ENCODE measurements at regions not wholly inside any gene's neighbourhood (a gene's known extent, or its start where the extent isn't known, plus 50 kb on each side); places are given as distances from the start of the nearest gene placed in this dataset.
"Not testable (repeated sequence)": the region's sequence is repeated elsewhere in the genome, so short reads cannot be mapped to it uniquely, and the experiment has no call there.

DNA sequence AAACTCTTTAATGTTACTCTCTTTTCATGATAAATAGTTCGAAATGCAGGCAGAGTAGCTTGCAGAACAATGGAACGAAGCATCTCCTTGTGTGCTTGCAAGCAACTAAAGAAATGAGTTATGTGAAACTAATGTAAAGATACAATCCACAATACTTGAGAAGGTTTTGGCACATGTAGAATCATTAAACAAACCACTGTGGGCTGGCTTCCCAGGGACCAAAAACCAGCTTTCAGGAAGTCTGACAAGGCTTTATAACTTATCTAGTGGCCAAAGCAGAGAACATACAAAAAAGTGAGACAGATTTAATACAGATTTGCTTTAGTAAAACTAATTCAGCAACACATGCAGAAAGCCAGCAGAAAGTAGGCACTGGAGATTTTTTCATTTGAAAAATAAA lies 1673.8 kb upstream of the AGA start:
- DNase-seq (ENCODE audit: low read depth): no peak

DNA sequence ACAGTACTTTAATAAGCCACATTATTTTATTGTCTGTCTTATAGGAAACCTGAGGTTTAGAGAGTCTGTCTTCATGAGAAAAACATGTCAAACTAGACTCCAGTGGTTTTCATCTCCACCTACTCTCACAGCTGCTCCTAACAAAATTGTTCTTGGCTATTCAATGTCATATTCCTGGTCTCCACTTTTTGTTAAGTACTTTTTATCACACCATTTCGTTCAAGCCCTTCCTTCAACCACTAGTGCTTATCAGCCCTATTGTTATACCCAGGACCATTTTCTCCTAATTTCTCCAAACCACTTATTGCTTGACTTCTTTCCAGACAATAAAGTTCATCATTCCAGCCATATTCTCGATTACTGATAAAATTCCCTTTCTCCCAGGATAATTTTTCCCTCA lies 1674.3 kb upstream of the AGA start:
- no peak for DNase-seq (ENCODE audit: low read depth)

DNA sequence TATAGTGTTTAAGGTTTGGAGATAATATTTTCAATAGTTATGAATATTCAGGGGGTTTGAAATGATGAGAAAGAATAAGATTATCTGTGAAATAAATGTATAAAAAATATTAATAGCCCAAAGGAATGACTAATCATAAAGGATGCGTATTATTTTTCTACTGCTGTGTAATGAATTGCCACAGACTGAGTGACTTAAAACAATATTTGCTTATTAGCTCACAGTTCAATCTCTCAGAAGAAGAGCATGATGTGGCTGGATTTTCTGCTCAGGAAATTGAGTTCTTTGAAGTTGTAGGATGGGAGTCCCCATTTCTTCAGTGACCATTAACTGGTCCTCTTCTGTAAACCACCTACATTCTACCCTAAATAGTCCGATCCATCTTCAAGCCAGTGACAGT lies 1680.8 kb upstream of the AGA start:
- DNase-seq (ENCODE audit: low read depth): no peak

DNA sequence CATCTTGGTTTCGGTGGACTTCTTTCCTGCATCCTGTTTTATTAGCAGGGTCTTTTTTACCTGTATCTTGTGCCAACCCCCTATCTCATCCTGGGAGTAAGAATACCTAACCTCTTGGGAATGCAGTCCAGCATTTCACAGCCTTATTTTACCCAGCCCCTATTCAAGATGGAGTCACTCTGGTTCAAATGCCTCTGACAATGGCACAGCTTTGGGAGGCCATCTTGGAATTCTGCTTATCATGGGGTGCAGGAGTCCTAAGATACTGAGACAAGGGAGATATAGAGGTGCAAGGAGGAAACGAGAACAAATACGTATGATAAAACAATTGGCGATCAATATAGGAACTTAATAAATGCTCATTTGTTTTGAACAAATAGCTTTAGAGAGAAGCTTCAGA lies 1682.2 kb upstream of the AGA start:
- no peak for DNase-seq (ENCODE audit: low read depth)

DNA sequence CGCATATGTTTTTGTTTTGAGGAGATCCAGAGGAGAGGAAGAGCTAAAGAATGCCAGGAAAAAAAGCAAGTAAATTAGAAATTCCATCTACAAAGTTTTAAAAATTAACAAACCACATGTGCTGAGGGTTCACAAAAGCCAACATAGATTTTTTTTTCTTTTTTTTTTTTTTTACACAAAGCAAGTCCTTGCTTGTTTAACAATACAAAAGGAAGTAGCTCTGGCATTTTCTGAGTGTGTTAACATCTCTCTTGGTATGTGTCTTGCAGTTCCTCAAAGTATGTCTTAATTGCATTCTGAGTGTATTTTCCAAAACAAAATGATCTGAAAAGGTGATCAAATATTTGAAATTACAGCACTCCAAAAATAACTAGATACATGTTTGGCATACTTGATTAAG lies 1682.7 kb upstream of the AGA start:
- no peak for DNase-seq (ENCODE audit: low read depth)

DNA sequence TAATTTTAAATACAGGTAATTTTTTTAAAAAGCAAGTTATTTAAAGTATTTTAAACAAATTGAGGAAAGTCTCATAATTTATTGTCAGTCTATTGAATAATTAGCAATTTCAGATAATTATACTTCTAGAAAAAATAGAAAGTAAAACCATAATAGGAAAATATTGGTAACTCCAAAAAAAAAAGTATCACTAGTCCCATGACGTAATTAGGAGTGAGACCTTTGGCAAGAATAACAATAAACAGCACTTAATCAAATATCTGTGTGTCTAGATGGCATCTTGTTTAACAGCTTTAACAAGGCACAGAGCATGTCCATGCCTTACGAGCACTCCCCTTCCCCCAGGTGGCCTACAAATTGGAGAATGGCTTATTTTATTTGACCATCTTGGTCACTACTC lies 1683.6 kb upstream of the AGA start:
- DNase-seq (ENCODE audit: low read depth): no peak

DNA sequence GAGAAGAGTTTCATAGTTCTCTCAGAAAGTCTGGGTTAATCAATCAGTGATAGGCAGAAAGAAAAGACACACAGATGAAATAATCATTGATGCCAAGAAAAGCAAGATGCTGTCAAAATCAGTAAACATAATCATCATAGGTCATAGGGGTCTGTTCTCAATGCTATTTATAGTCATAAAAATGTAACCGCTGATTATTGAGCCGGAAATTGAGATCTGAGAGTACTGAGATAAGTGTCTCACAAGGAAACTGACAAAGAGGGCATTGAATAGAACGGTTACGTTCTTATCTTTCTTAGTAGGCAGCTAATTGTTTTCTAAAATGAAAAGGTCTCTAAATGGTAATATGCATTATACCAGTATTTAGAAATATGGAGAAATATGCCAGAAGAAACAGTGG lies 1686.1 kb upstream of the AGA start:
- no peak for DNase-seq (ENCODE audit: low read depth)

DNA sequence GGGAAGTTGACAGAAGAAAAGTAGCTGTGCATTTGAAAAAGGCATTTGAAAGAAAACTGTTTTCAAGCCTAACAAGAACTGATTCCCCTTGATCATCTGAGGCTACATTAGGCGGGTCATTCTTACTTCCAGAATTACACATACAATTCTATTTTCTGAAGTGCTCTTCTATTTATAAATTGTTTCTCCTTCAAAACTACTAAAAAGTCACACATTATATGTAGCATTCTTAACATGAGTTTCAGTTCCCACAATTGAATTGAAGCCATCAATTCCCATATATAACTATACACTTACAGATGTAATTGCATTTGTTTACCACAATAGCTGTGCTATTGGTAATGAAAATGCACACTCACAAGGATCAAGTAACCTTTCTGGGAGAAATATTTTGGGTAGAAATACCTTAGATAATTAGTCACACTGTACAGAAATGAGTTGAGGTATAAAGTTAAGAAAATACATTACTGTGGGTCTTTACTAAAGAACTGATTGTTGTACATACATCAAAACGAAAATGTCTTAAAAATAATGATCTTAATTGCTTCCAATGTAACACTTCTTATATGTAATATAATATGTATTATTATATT lies 1688.0 kb upstream of the AGA start:
- no peak for DNase-seq (ENCODE audit: low read depth)

DNA sequence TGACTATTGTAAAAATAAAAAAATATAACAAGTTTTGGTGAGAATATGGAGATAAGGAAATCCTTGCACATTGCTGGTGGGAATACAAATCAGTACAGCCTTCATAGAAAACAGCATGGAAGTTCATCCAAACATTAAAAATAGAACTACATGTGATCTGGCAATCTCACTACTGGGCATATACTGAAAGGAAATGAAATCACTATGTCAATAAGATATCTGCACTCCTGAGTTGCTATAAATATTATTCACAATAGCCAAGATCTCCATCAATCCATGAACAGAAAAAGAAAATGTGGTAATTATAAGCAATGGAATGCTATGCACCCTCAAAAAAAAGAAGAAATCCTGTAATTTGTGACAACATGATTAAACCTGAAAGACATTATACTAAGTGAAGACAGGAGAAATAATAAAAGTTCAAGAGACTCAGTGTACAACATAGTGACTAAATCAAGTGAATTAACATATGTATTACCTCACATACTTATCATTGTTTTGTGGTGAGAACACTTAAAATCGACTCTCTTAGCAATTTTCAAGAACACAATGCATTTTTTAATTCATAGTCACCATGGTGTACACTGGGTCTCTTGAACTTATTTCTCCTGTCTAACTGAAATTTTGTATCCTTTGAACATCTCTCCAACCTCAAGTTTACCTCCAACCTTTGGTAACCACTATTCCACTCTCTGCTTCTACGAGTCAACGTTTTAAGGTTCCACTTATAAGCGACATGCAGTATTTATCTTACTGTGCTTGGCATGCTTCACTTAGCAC lies 1703.7 kb upstream of the AGA start:
- DNase-seq (ENCODE audit: low read depth): no peak

DNA sequence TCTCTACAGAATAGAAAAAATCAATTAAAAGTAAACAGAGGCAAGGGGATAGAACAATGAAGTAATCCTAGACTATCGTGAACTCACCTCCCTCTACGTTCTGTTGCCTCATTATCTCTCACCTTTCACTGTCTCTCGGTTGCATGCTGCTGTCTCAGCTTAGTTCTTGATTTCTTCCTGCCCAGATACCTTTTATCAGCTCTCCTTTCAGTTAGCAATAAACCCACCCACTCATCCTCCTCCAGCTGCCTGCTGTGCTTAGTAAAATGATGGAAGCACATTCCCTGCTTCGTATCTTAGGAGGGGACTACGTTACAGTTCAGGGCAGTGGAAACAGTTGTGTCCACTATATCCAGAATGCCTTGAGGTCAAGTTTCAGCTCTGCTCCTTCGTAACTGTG lies 1709.5 kb upstream of the AGA start:
- no peak for DNase-seq (ENCODE audit: low read depth)

DNA sequence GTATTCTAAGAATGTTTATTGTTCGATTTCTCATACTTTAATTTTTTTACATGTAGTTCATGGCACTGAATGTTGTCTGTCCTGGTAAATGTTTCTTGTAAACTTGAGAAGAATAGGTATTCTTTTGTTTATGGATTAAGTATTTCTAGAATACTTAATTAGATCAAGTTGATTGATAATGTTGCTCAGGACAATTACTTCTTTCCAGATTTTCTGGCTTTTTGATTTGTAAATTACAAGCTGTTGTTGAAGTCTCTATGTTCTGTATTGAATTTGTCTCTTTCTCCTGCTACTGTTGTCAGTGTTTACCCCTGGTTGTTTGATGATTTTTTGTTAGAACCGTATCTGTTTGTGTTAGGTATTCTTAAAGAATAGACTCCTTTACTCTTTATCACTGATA lies 1720.9 kb upstream of the AGA start:
- DNase-seq (ENCODE audit: low read depth): no peak

DNA sequence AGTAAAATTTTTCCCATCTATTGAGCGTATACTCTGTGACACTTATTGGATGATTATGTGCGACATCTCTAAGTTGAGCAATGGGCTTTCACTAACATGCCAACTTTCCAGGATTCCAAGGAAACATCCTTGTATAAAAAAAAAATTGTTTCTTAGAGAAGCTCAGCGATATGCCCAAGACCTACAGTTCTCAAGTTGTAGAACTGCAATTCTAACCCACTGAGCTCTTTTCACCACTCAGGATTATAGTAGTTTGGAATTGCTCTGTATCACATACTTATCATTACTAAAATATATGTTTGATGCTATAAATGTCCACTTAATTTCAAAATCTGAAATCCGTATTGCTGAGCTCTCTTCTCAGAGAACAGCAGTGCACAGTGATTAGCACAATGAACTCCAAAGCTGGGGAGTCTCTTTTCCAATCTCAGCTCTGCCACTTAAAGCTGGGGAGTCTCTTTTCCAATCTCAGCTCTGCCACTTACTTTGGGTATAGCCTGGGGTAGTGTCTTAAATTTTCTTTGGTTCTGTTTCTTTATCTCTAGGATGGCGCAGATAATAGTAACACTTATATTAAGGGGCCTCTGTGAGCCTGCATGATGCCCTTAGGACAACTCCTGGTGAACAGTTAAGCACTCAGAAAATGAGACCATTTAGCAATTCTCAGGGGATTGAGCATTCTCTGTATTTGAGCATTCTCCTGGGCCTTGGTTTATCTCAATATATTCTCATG lies 1722.2 kb upstream of the AGA start:
- DNase-seq (ENCODE audit: low read depth): no peak

DNA sequence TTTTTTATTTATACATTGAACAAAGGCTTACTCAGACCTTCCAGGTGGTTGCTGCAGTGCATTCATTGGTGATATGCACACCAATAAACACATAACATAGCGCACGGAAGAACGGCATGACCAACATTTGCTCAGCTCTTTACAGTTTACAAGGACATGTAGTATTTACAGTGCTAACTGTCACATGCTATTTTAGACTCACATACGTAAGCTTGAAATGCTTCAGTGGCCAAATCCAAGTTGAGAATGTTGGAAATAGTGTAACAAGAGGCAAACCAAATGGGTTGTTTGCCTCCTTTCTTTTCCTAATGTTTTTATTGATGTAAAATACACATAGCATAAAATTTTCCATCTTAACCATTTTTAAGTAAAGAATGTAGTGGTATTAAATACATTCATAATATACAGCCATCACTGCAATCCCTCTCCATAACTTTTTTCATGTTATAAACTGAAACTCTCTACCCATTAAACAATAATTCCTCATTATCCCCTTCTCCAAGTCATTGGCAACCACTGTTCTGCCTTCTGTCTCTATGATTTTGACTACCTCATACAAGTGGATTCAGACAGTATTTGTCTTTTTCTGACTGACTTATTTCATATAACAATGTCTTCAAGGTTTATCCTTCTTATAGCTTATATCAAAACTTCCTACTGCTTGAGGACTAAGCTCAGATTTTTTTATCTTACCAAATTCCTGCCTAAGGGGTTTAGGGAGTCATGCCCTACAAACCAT lies 1722.9 kb upstream of the AGA start:
- DNase-seq (ENCODE audit: low read depth): no peak

DNA sequence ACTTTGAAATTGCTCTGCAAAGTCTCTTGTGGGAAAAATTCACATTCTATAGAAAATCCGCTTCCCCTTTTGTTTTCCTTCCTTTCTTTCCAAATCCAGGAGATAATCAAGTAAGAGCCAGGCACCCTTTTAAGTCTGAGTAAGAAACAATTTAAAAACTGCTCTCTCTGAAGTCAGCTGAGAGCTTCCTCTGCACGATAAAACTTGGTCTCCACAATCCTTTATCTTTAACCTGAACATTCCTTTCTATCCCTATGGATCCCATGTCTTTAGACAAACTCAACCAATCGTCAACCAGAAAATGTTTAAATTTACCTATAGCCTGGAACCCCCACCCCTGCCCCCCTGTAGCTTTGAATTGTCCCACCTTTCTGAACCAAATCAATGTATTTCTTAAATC lies 1723.6 kb upstream of the AGA start:
- DNase-seq (ENCODE audit: low read depth): no peak

DNA sequence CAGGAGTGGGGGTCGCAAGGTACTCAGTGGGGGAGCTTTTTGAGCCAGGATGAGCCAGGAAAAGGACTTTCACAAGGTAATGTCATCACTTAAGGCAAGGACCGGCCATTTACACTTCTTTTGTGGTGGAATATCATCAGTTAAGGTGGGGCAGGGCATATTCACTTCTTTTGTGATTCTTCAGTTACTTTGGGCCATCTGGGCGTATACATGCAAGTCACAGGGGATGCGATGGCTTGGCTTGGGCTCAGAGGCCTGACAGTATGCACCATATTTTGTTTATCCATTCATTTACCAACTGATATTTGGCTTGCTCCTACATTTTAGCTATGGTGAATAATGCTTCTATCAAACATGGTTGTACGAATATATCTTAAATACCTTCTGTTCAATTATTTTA lies 1728.1 kb upstream of the AGA start:
- DNase-seq (ENCODE audit: low read depth): not testable (repeated sequence)

DNA sequence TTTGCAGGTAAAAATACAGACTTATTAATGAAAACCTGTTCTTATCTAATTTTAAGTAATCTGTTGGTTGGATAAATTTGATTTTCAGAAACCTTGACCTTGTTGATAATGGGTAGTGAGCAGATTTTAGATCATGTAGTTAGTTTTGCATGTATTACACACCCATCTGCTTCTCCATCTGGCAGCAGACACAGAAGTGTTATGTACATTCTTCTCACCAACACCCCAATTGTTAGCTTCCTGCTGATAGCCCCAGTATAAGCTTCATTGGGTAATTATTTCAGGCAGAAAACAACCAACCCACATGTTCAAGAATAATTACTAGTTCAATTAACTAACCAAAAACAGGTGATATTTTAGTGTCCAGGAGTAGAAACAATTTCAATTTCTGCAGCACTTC lies 1740.5 kb upstream of the AGA start:
- no peak for DNase-seq (ENCODE audit: low read depth)

DNA sequence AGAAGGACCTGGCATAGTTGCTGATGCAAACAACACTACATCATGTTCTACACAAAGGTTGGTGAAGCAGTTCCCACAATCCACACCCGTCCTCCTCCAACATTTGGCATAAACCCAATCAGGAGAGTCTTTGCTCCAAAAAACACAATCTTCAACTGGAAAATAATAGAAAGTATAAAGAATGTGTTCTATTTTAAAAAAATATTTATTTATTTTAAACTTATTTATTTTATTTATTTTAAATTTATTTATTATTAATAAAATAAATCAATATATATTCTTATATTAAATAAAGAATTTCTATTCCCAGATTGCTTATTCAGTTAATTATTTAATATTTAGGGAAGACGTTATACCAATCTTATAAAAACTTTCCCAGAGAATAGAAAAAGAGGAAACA lies 1753.7 kb upstream of the AGA start:
- DNase-seq (ENCODE audit: low read depth): no peak

DNA sequence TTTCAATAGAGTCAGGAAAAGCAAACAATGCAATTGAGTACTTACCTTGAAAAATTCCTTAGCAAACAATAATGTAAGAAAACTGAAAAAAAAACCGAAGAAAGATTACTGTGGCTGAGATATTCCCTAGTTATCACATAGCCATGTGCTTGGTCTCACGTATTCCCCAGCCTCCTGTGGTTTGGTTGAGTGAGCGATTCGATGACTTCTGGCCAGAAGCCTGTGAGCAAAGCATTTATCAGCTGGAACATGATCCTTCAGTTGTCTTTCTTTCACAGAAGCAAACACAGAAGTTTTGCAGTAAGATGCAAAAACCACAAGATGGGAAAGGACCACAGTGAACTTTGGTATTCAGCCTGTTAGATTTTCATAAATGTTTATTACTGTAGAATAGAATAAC lies 1754.3 kb upstream of the AGA start:
- DNase-seq (ENCODE audit: low read depth): peak; percentile 8

DNA sequence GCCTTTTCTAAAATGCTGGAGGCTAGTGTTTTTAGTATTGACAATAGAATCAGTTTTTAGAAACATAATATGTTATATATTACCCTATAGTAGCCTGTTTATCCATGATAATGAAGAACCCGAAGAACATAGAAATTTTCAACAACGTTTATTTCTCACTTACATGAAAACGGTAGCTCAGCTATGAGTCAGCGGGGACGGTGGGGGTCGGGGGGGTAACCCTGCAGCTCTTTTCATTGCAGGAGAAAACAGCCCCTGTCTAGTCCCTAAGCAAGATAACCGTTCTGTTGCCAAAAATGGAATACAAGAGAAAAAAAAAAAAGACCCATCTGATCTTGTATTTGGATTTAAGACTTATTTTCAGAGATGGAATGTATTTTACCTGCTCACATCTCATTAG lies 1758.4 kb upstream of the AGA start:
- no peak for DNase-seq (ENCODE audit: low read depth)

DNA sequence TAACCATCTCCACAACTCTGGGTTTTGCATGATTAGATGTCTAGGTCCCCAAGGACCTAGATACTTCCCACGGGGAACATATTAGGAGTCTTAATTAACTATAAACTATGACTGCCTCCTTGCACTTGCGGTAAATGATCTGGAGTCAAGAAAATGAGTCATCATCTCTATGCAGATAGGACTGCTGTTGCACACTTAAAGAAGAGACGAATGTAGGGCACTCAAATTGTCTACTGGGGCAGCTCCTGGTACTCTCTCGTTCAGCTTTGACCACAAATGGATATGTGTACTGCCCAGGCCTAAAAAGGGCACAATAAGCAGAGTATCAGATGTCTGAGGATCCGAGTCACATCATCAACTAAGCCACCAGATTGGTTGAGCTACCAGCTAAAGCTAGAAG lies 1783.4 kb upstream of the AGA start:
- DNase-seq (ENCODE audit: low read depth): peak; percentile 9

DNA sequence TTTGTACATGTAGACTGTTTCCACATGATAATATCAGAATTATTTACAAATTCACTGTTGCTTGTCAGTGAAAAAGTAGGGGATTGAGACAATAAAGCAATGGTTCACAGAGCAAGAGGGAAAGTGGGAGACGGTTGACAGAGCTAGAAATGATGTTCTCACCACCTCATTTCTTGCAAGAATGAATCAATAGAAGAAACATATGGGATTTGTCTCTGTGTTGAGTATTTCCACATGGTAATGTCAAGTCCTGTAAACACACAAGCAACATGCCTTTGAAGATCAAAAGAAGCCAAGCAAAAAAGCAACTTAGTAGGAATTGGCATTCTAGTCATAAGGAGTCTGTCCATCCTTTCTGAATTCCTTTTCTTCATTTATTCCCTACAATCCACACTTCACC lies 1806.6 kb upstream of the AGA start:
- no peak for DNase-seq (ENCODE audit: low read depth)

DNA sequence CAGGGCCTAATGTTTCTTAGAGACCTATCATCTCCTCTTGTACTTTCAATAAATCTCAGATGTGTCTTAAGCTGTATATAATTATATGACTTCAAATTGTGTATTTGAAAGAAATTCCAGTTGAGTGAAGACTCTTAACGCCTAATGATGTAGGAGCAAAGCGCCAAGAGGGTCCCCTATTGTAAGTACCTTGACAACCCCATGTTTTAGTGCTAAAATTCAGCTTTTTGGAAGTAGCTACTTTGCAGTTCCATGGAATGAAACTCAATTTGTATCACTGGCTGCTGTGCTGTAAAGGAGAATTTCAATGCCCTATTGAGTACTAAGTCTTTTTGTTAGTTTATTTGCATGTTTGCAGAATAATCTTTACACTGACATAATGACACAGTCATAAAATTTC lies 1826.6 kb upstream of the AGA start:
- no peak for DNase-seq (ENCODE audit: low read depth)

DNA sequence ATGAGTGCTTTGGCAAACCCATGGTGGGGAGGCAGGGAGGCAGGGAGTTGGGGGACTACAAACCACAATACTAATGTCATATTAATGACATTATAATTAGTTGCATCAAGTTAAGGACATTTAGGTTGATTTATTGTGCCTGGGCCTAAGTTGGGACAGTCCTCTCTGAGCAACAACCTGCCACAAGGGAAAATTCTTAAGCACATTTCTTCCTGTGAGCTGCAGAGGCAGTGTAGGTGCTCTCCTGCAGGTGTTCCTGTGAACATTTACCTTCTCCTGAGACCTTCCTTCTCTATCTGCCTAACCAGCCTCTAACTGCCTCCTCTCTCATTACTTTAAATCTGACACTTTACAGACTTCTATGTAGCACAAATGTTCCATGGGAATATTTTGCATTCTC lies 1830.0 kb upstream of the AGA start:
- no peak for DNase-seq (ENCODE audit: low read depth)

Measured in HS-27A (cell line).